K562 (cell line): ENCODE measurements at regions not wholly inside any gene's neighbourhood (a gene's known extent, or its start where the extent isn't known, plus 50 kb on each side); places are given as distances from the start of the nearest gene placed in this dataset.

Experiments
- ATAC-seq: fragments of 200-7000 bp; cut with Tn5 transposase; 3 replicates; pipeline ENCODE4 v1.9.1; 2020; ENCODE audit warnings: moderate library complexity
- BruUV-seq: library from RNA; stranded (reverse); fragments of 400-500 nt; replicated peaks from 2 replicates; lab custom pipeline; 2021; lab: Mats Ljungman, UMichigan
- CTCF ChIA-PET: fragments of 300-600 bp; formaldehyde crosslinking; extraction: SDS; loops from one replicate; lab custom pipeline; 2021; ENCODE audit warnings: low intra/inter-chr PET ratio; lab: Yijun Ruan, JAX
- POLR2A ChIA-PET: fragments of 300-600, 350-650 bp; sonication (Branson Sonifier 250); formaldehyde crosslinking; extraction: SDS; loops from one replicate; lab custom pipeline; 2021; ENCODE audit warnings: antibody characterized with exemption, inconsistent platforms; lab: Yijun Ruan, JAX
- DNase-seq, 4 experiments: peaks; one replicate each; pipeline versions ENCODE4 v3.0.0 to v3.0.0-alpha.2; 2011 to 2018; ENCODE audit warnings: low spot score in 3 of 4, mixed read lengths in 3 of 4; ENCODE audit errors: extremely low read depth in 1 of 4
- FAIRE-seq: peaks from 2 replicates; lab custom pipeline; 2011; peaks lifted over from hg19 to GRCh38; lab: Jason Lieb, UNC
- H2AFZ ChIP-seq: 2 replicates; pipeline ENCODE4 v1.6.0; 2011; ENCODE audit warnings: low read depth, low read length, control low read depth, inconsistent platforms
- H3K27ac ChIP-seq: fragments of 200-600 bp; 3 replicates; pipeline ENCODE4 v1.8.0; 2011; ENCODE audit warnings: low read depth, mild to moderate bottlenecking, control low read depth, inconsistent platforms, low read length, moderate library complexity, mixed read lengths; ENCODE audit errors: extremely low read depth
- H3K27me3 ChIP-seq, 2 experiments: fragments of 300-600 bp in 1 of 2; 2 replicates in 1 of 2; 3 replicates in 1 of 2; pipeline versions ENCODE4 v1.6.0 to v1.8.0; 2011; ENCODE audit warnings: inconsistent platforms in 2 of 2, low read length in 2 of 2, mild to moderate bottlenecking in 1 of 2, mixed read lengths in 1 of 2, moderate library complexity in 1 of 2; ENCODE audit not compliant: control insufficient read depth in 2 of 2, insufficient read depth in 2 of 2
- H3K36me3 ChIP-seq: fragments of 300-600 bp; 3 replicates; pipeline ENCODE4 v1.8.0; 2011; ENCODE audit warnings: mild to moderate bottlenecking, low read length, inconsistent platforms; ENCODE audit not compliant: control insufficient read depth, insufficient read depth
- H3K4me1 ChIP-seq, 2 experiments: fragments of 200-600 bp in 1 of 2; replicated peaks in 1 of 2; 2 replicates in 1 of 2; 3 replicates in 1 of 2; pipeline versions ENCODE4 v1.5.1 to v1.8.0; 2011; ENCODE audit warnings: inconsistent platforms in 2 of 2, low read length in 2 of 2, mild to moderate bottlenecking in 1 of 2, mixed read lengths in 1 of 2, moderate library complexity in 1 of 2; ENCODE audit not compliant: control insufficient read depth in 2 of 2, insufficient read depth in 2 of 2
- H3K4me2 ChIP-seq: 2 replicates; pipeline ENCODE4 v1.6.1; 2011; ENCODE audit warnings: low read length, control low read depth, inconsistent platforms, mixed read lengths; ENCODE audit not compliant: insufficient read depth
- H3K4me3 ChIP-seq: fragments of 200-600 bp; sonication (generic), shearing (Covaris generic); 2 replicates; pipeline ENCODE4 v1.5.1; 2016; ENCODE audit warnings: control low read depth, inconsistent platforms
- H3K79me2 ChIP-seq: fragments of 200-600 bp; 3 replicates; pipeline ENCODE4 v1.8.0; 2011; ENCODE audit warnings: low read length, inconsistent platforms; ENCODE audit not compliant: control insufficient read depth, insufficient read depth
- H3K9ac ChIP-seq, 2 experiments: 2 replicates each; pipeline versions ENCODE4 v1.6.0 to v1.6.1; 2011; ENCODE audit warnings: low read depth in 2 of 2, low read length in 2 of 2, control low read depth in 1 of 2, inconsistent platforms in 1 of 2, mild to moderate bottlenecking in 1 of 2, mixed read lengths in 1 of 2; ENCODE audit not compliant: insufficient read depth in 1 of 2
- H3K9me1 ChIP-seq: one replicate; pipeline ENCODE4 v1.6.0; 2011; ENCODE audit warnings: inconsistent platforms, mild to moderate bottlenecking, low read length, moderate library complexity; ENCODE audit not compliant: control insufficient read depth, insufficient read depth
- H3K9me3 ChIP-seq: replicated peaks from 2 replicates; pipeline ENCODE4 v1.5.1; 2011; ENCODE audit warnings: low read depth, low read length, inconsistent platforms; ENCODE audit not compliant: control insufficient read depth, insufficient read depth
- H4K20me1 ChIP-seq: replicated peaks from 2 replicates; pipeline ENCODE4 v1.6.1; 2011; ENCODE audit warnings: low read length, inconsistent platforms, mixed read lengths; ENCODE audit not compliant: control insufficient read depth, insufficient read depth
- GATAD2B ChIP-seq: fragments of 450-650 bp; IDR thresholded peaks from 2 replicates; pipeline ENCODE4 v1.6.1; 2017; ENCODE audit warnings: mild to moderate bottlenecking, borderline replicate concordance
- RREB1 ChIP-seq: fragments of 250-450 bp; sonication (Bioruptor Pico); IDR thresholded peaks from 2 replicates; pipeline ENCODE4 v1.4.0; 2020
- SIN3B ChIP-seq: fragments of 450-650 bp; IDR thresholded peaks from 2 replicates; pipeline ENCODE4 v1.6.1; 2017; ENCODE audit warnings: low read depth, mild to moderate bottlenecking, moderate library complexity
- ZBED1 ChIP-seq: IDR thresholded peaks from 2 replicates; pipeline ENCODE4 v1.6.1; 2014
- ZNF23 ChIP-seq: fragments of 250-450 bp; sonication (Bioruptor Pico); IDR thresholded peaks from 2 replicates; pipeline ENCODE4 v1.4.0; 2020; ENCODE audit warnings: mild to moderate bottlenecking
- ZNF384 ChIP-seq: IDR thresholded peaks from 2 replicates; pipeline ENCODE4 v1.6.1; 2012; ENCODE audit warnings: low read depth, low read length, improper control_type of control experiment
- ZNF740 ChIP-seq, 3 experiments: fragments of 200-800 bp in 1 of 3; sonication (Bioruptor generic) in 1 of 3; sonication (generic) in 1 of 3; formaldehyde crosslinking in 1 of 3; IDR thresholded peaks; 2 replicates each; pipeline versions ENCODE4 v1.6.1 to v1.8.0; 2016 to 2022; ENCODE audit warnings: mild to moderate bottlenecking in 2 of 3, missing compliant biosample characterization in 2 of 3, missing genetic modification characterization in 2 of 3, missing genetic modification reagents in 1 of 3
- WGBS: fragments of 100-300 bp; shearing (Covaris generic); methylation state at CpG from one replicate; pipeline ENCODE4 v1.1.6; 2016; ENCODE audit warnings: low coverage, mixed read lengths; ENCODE audit not compliant: insufficient coverage; ENCODE audit errors: missing lambda C conversion rate; 5-methylcytosine and 5-hydroxymethylcytosine counted together
- in situ Hi-C: fragments of 300-500 bp; cut with MboI; formaldehyde crosslinking; loops from 4 replicates; pipeline ENCODE4 v1.15.0; 2018; ENCODE audit warnings: inconsistent platforms, mixed read lengths
- intact Hi-C: fragments of 100-400 bp; cut with micrococcal nuclease; formaldehyde crosslinking; loops from 2 replicates; pipeline ENCODE4 v1.14.2; 2022
- TF ChIP-seq, protein P1 (sequence below): fragments of 250-450 bp; sonication (Bioruptor Pico); IDR thresholded peaks from 2 replicates; pipeline ENCODE4 v1.9.0; 2021; ENCODE audit warnings: mild to moderate bottlenecking, inconsistent platforms

GRCh38 chr4:19540859-19541540 lies 710.7 kb upstream of the SLIT2 start:
- no peaks in the 10 kb centered on the region for H3K9me1 ChIP-seq
- DNase-seq, result no peak
- H3K4me1 ChIP-seq, result no peaks in the 10 kb centered on the region
- no peak overlapping the region for H3K27ac ChIP-seq
- 0% methylated on average over 6 of the region's 6 CpGs for WGBS
- ATAC-seq, result no peak
- no peak overlapping the region for H3K9ac ChIP-seq
- H3K4me2 ChIP-seq, result no peak overlapping the region
- no peaks in the 10 kb centered on the region for H4K20me1 ChIP-seq
- no TSS peak for BruUV-seq
- no peaks in the 10 kb centered on the region for H3K79me2 ChIP-seq
- no peak for FAIRE-seq
- no peaks in the 10 kb centered on the region for H3K27me3 ChIP-seq
- no peaks in the 10 kb centered on the region for H3K36me3 ChIP-seq
- H3K9me3 ChIP-seq, result peaks cover 3% of the 10 kb centered on the region; the same call in 1 of the 2 replicates
- intact Hi-C loops (no loop called here), in situ Hi-C loops (no loop called here)
- no peak overlapping the region for H2AFZ ChIP-seq
- no peak overlapping the region for H3K4me3 ChIP-seq
- ChIA-PET CTCF (no interaction called here), POLR2A (no interaction called here)
- TF ChIP-seq ZNF384 (no peak), ZNF23 (CRISPR knock-in tag) (no peak), ZBED1 (no peak), RREB1 (no peak), SIN3B (no peak), ZNF740 (CRISPR knock-in tag; IDR thresholded peaks at IDR 0.05) (no peak), ZNF740 (tag; IDR thresholded peaks at IDR 0.05) (no peak), GATAD2B (no peak)
- TF ChIP-seq, protein P1, sequence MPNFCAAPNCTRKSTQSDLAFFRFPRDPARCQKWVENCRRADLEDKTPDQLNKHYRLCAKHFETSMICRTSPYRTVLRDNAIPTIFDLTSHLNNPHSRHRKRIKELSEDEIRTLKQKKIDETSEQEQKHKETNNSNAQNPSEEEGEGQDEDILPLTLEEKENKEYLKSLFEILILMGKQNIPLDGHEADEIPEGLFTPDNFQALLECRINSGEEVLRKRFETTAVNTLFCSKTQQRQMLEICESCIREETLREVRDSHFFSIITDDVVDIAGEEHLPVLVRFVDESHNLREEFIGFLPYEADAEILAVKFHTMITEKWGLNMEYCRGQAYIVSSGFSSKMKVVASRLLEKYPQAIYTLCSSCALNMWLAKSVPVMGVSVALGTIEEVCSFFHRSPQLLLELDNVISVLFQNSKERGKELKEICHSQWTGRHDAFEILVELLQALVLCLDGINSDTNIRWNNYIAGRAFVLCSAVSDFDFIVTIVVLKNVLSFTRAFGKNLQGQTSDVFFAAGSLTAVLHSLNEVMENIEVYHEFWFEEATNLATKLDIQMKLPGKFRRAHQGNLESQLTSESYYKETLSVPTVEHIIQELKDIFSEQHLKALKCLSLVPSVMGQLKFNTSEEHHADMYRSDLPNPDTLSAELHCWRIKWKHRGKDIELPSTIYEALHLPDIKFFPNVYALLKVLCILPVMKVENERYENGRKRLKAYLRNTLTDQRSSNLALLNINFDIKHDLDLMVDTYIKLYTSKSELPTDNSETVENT, result no peak
